HepG2 (cell line): ENCODE measurements at regions not wholly inside any gene's neighbourhood (a gene's known extent, or its start where the extent isn't known, plus 50 kb on each side); places are given as distances from the start of the nearest gene placed in this dataset.

ENCODE experiments used
- CBX2 ChIP-seq, 2 experiments: fragments of 200-600 bp in 1 of 2; sonication (generic); formaldehyde crosslinking in 1 of 2; IDR thresholded peaks; 2 replicates each; pipeline versions ENCODE4 v1.7.0 to v1.8.1; 2018 to 2022; ENCODE audit warnings: low read depth in 2 of 2, low read length in 1 of 2, mild to moderate bottlenecking in 1 of 2, missing genetic modification reagents in 1 of 2
- ELF4 ChIP-seq: sonication (generic); formaldehyde crosslinking; IDR thresholded peaks from 2 replicates; pipeline ENCODE4 v1.5.0; 2020; ENCODE audit warnings: missing genetic modification reagents, mild to moderate bottlenecking, moderate library complexity, borderline replicate concordance
- NFATC3 ChIP-seq: sonication (generic); formaldehyde crosslinking; IDR thresholded peaks from 2 replicates; pipeline ENCODE4 v1.5.1; 2020; ENCODE audit warnings: mild to moderate bottlenecking, missing genetic modification reagents
- NFIC ChIP-seq: IDR thresholded peaks from 2 replicates; pipeline ENCODE4 v1.6.1; 2012; ENCODE audit warnings: mild to moderate bottlenecking, low read length, inconsistent platforms
- SRSF4 ChIP-seq: fragments of 200-400 bp; formaldehyde crosslinking; IDR thresholded peaks from one replicate; pipeline ENCODE4 v1.6.1; 2018; ENCODE audit warnings: mild to moderate bottlenecking, low read depth, low read length, moderate library complexity; ENCODE audit not compliant: poor library complexity, severe bottlenecking
- TARDBP ChIP-seq: sonication (generic); formaldehyde crosslinking; IDR thresholded peaks from 2 replicates; pipeline ENCODE4 v1.8.0; 2022; ENCODE audit warnings: mild to moderate bottlenecking, missing genetic modification reagents
- ZNF326 ChIP-seq: sonication (generic); formaldehyde crosslinking; IDR thresholded peaks from 2 replicates; pipeline ENCODE4 v1.4.0; 2020; ENCODE audit warnings: missing genetic modification reagents, borderline replicate concordance
- TF ChIP-seq, protein P1 (sequence below): sonication (generic); formaldehyde crosslinking; IDR thresholded peaks from 2 replicates; pipeline ENCODE4 v1.5.0; 2020; ENCODE audit warnings: mild to moderate bottlenecking, missing genetic modification reagents, moderate library complexity
- TF ChIP-seq, protein P2 (sequence below): sonication (generic); formaldehyde crosslinking; IDR thresholded peaks from 2 replicates; pipeline ENCODE4 v1.4.0; 2020; ENCODE audit warnings: missing genetic modification reagents

DNA sequence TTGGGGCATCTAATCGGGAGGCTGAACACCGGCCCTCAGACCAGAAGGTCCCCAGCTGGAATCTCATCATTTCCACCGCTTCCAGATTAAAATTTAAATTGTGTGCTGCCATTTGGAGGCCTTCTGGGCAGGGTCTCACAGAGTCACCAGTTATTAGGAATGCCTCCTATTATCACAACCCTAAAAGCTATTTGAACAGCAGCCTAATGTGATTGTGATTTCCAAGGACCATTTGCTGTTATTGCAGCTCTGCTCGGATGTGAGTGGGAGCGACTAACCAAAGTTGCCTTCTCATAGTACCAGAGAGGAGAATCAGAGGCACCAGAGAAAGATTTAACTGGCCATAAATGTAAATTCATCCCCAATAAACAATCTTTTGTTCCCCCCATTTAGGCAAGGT is 277.3 kb downstream of the RNF144B start:
- no peak for TF ChIP-seq TARDBP
- TF ChIP-seq, protein P1, sequence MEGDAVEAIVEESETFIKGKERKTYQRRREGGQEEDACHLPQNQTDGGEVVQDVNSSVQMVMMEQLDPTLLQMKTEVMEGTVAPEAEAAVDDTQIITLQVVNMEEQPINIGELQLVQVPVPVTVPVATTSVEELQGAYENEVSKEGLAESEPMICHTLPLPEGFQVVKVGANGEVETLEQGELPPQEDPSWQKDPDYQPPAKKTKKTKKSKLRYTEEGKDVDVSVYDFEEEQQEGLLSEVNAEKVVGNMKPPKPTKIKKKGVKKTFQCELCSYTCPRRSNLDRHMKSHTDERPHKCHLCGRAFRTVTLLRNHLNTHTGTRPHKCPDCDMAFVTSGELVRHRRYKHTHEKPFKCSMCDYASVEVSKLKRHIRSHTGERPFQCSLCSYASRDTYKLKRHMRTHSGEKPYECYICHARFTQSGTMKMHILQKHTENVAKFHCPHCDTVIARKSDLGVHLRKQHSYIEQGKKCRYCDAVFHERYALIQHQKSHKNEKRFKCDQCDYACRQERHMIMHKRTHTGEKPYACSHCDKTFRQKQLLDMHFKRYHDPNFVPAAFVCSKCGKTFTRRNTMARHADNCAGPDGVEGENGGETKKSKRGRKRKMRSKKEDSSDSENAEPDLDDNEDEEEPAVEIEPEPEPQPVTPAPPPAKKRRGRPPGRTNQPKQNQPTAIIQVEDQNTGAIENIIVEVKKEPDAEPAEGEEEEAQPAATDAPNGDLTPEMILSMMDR = no peak
- TF ChIP-seq SRSF4 = no peak
- TF ChIP-seq, protein P2, sequence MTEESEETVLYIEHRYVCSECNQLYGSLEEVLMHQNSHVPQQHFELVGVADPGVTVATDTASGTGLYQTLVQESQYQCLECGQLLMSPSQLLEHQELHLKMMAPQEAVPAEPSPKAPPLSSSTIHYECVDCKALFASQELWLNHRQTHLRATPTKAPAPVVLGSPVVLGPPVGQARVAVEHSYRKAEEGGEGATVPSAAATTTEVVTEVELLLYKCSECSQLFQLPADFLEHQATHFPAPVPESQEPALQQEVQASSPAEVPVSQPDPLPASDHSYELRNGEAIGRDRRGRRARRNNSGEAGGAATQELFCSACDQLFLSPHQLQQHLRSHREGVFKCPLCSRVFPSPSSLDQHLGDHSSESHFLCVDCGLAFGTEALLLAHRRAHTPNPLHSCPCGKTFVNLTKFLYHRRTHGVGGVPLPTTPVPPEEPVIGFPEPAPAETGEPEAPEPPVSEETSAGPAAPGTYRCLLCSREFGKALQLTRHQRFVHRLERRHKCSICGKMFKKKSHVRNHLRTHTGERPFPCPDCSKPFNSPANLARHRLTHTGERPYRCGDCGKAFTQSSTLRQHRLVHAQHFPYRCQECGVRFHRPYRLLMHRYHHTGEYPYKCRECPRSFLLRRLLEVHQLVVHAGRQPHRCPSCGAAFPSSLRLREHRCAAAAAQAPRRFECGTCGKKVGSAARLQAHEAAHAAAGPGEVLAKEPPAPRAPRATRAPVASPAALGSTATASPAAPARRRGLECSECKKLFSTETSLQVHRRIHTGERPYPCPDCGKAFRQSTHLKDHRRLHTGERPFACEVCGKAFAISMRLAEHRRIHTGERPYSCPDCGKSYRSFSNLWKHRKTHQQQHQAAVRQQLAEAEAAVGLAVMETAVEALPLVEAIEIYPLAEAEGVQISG (CRISPR knock-in tag) = no peak
- TF ChIP-seq CBX2 (IDR thresholded peaks at IDR 0.05; ENCODE audit: low read depth, low read length) = no peak
- TF ChIP-seq CBX2 (CRISPR knock-in tag; IDR thresholded peaks at IDR 0.05; ENCODE audit: low read depth) = no peak
- TF ChIP-seq NFIC = no peak
- TF ChIP-seq ZNF326 (CRISPR knock-in tag) = no peak
- TF ChIP-seq NFATC3 (CRISPR knock-in tag) = no peak
- no peak for TF ChIP-seq ELF4 (CRISPR knock-in tag)
